PC-9 (cell line): ENCODE measurements at regions not wholly inside any gene's neighbourhood (a gene's known extent, or its start where the extent isn't known, plus 50 kb on each side); places are given as distances from the start of the nearest gene placed in this dataset.

Experiments
- BruUV-seq: library from RNA; stranded (reverse); fragments of 400-500 nt; replicated peaks from 2 replicates; lab custom pipeline; 2021; lab: Mats Ljungman, UMichigan
- CTCF ChIA-PET: fragments of 300-600 bp; sonication (Branson Sonifier 250); formaldehyde crosslinking; loops from one replicate; lab custom pipeline; 2022; ENCODE audit warnings: antibody characterized with exemption; lab: Charles Lee
- POLR2A ChIA-PET: fragments of 300-600 bp; sonication (Branson Sonifier 250); formaldehyde crosslinking; loops from one replicate; lab custom pipeline; 2022; ENCODE audit warnings: antibody characterized with exemption; ENCODE audit not compliant: unreplicated experiment; lab: Charles Lee
- DNase-seq, 2 experiments: peaks; one replicate each; pipeline versions ENCODE4 v3.0.0 to v3.0.0-alpha.2; 2015 to 2022; ENCODE audit warnings: mixed read lengths in 1 of 2
- H2AFZ ChIP-seq: fragments of 200-600 bp; sonication (generic); 2 replicates; pipeline ENCODE4 v1.8.1; 2017; ENCODE audit warnings: antibody characterized with exemption
- H3F3A ChIP-seq: fragments of 200-600 bp; sonication (generic); 2 replicates; pipeline ENCODE4 v1.8.1; 2017; ENCODE audit warnings: antibody characterized with exemption, mild to moderate bottlenecking, low read depth; ENCODE audit not compliant: insufficient read depth
- H3K27ac ChIP-seq: fragments of 200-600 bp; sonication (generic); 2 replicates; pipeline ENCODE4 v1.6.1; 2016; ENCODE audit warnings: mixed run types
- H3K27me3 ChIP-seq: fragments of 200-600 bp; sonication (generic); 2 replicates; pipeline ENCODE4 v1.6.1; 2016; ENCODE audit warnings: low read depth, mixed run types; ENCODE audit not compliant: insufficient read depth
- H3K36me3 ChIP-seq: fragments of 200-600 bp; sonication (generic); 2 replicates; pipeline ENCODE4 v1.6.1; 2016; ENCODE audit warnings: low read depth, mixed run types
- H3K4me1 ChIP-seq: fragments of 200-600 bp; sonication (generic); replicated peaks from 2 replicates; pipeline ENCODE4 v1.6.1; 2016; ENCODE audit warnings: mixed run types; ENCODE audit not compliant: insufficient read depth
- H3K4me2 ChIP-seq: fragments of 200-600 bp; sonication (generic); 2 replicates; pipeline ENCODE4 v1.6.1; 2017; ENCODE audit warnings: mixed run types
- H3K4me3 ChIP-seq: fragments of 200-600 bp; sonication (generic); 2 replicates; pipeline ENCODE4 v1.6.1; 2016; ENCODE audit warnings: mixed run types
- H3K79me2 ChIP-seq: fragments of 200-600 bp; sonication (generic); 2 replicates; pipeline ENCODE4 v1.6.1; 2017; ENCODE audit warnings: low read depth, mixed run types
- H3K9me2 ChIP-seq: fragments of 200-600 bp; sonication (generic); 2 replicates; pipeline ENCODE4 v1.8.1; 2017; ENCODE audit warnings: mild to moderate bottlenecking; ENCODE audit not compliant: insufficient read depth
- H3K9me3 ChIP-seq: fragments of 200-600 bp; sonication (generic); 2 replicates; pipeline ENCODE4 v1.8.1; 2016; ENCODE audit warnings: low read depth; ENCODE audit not compliant: insufficient read depth
- H4K20me1 ChIP-seq: fragments of 200-600 bp; sonication (generic); 2 replicates; pipeline ENCODE4 v1.8.1; 2017; ENCODE audit not compliant: insufficient read depth
- CTCF ChIP-seq: fragments of 200-600 bp; sonication (generic); conservative IDR thresholded peaks from 2 replicates; pipeline ENCODE4 v1.6.1; 2017; ENCODE audit warnings: mixed run types, antibody characterized with exemption, mild to moderate bottlenecking, moderate library complexity
- EZH2 ChIP-seq: fragments of 200-600 bp; sonication (generic); IDR thresholded peaks from 2 replicates; pipeline ENCODE4 v1.8.0; 2017; ENCODE audit warnings: antibody characterized with exemption, low read depth
- intact Hi-C: fragments of 100-400 bp; cut with micrococcal nuclease; formaldehyde crosslinking; loops from one replicate; pipeline ENCODE4 v1.10.0; 2022; ENCODE audit not compliant: unreplicated experiment

GRCh38 chr19:29396925-29397324, 128.9 kb upstream of the VSTM2B start:
- H3K79me2 ChIP-seq, result no peaks in the 10 kb centered on the region
- no TSS peak for BruUV-seq

GRCh38 chr19:29397748-29398147, 128.0 kb upstream of the VSTM2B start:
- Histone ChIP-seq H3K79me2 (no peaks in the 10 kb centered on the region), H3K4me2 (no peak overlapping the region), H3K36me3 (no peaks in the 10 kb centered on the region), H4K20me1 (no peaks in the 10 kb centered on the region), H3K9me3 (no peaks in the 10 kb centered on the region), H2AFZ (no peak overlapping the region), H3K9me2 (no peaks in the 10 kb centered on the region), H3K4me3 (no peak overlapping the region), H3F3A (no peaks in the 10 kb centered on the region), H3K4me1 (no peaks in the 10 kb centered on the region), H3K27ac (no peak overlapping the region), H3K27me3 (peaks cover 100% of the 10 kb centered on the region)
- BruUV-seq, result no TSS peak
- TF ChIP-seq CTCF, result no peak
- TF ChIP-seq EZH2, result no peak
- CTCF ChIA-PET, result no interaction called here
- intact Hi-C loops, result no loop called here
- POLR2A ChIA-PET, result no interaction called here
- no peak for DNase-seq

More at GRCh38 chr19:29396925-29397324, 128.9 kb upstream of the VSTM2B start:
- Histone ChIP-seq H2AFZ (no peak overlapping the region), H3K4me1 (no peaks in the 10 kb centered on the region), H3K4me2 (no peak overlapping the region), H3K9me3 (no peaks in the 10 kb centered on the region), H3K4me3 (no peak overlapping the region), H3K27me3 (peaks cover 91% of the 10 kb centered on the region), H3K27ac (no peak overlapping the region), H3F3A (no peaks in the 10 kb centered on the region), H3K36me3 (no peaks in the 10 kb centered on the region), H3K9me2 (no peaks in the 10 kb centered on the region), H4K20me1 (no peaks in the 10 kb centered on the region)
- TF ChIP-seq CTCF, result no peak
- no peak for TF ChIP-seq EZH2
- CTCF ChIA-PET, result no interaction called here
- POLR2A ChIA-PET, result no interaction called here
- no peak for DNase-seq
- intact Hi-C loops, result no loop called here

- no peak for TF ChIP-seq EZH2
- TF ChIP-seq CTCF, result no peak
- Histone ChIP-seq H3K4me1 (no peaks in the 10 kb centered on the region), H3K9me2 (no peaks in the 10 kb centered on the region), H4K20me1 (no peaks in the 10 kb centered on the region), H3K27ac (no peak overlapping the region), H3K79me2 (no peaks in the 10 kb centered on the region), H3K36me3 (no peaks in the 10 kb centered on the region), H3K4me2 (no peak overlapping the region), H2AFZ (no peak overlapping the region), H3K4me3 (no peak overlapping the region), H3K27me3 (peaks cover 97% of the 10 kb centered on the region), H3K9me3 (no peaks in the 10 kb centered on the region), H3F3A (no peaks in the 10 kb centered on the region)
- no peak for DNase-seq
- CTCF ChIA-PET, result no interaction called here
- POLR2A ChIA-PET, result no interaction called here
- BruUV-seq, result no TSS peak
- intact Hi-C loops, result no loop called here
These were observed 126.0 kb upstream of the VSTM2B start for GRCh38 chr19:29399804-29400203.
